ENCODE measurements at regions not wholly inside any gene's neighbourhood (a gene's known extent, or its start where the extent isn't known, plus 50 kb on each side); places are given as distances from the start of the nearest gene placed in this dataset.

DNA sequence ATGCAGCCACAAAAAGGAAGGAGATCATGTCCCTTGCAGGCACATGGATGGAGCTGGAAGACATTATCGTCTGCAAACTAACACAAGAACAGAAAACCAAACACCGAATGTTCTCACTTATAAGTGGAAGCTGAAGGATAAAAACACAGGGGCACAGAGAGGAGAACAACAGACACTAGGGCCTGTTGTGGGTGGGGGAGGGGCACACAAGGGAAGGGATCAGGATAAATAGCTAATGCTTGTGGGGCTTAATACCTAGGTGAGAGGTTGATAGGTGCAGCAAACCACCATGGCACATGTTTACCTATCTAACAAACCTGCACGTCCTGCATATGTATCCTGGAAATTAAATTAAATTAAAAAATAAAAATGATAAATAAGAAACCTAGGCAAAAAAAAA is 969.9 kb downstream of the TTLL7 start:
- TF ChIP-seq, protein P1, sequence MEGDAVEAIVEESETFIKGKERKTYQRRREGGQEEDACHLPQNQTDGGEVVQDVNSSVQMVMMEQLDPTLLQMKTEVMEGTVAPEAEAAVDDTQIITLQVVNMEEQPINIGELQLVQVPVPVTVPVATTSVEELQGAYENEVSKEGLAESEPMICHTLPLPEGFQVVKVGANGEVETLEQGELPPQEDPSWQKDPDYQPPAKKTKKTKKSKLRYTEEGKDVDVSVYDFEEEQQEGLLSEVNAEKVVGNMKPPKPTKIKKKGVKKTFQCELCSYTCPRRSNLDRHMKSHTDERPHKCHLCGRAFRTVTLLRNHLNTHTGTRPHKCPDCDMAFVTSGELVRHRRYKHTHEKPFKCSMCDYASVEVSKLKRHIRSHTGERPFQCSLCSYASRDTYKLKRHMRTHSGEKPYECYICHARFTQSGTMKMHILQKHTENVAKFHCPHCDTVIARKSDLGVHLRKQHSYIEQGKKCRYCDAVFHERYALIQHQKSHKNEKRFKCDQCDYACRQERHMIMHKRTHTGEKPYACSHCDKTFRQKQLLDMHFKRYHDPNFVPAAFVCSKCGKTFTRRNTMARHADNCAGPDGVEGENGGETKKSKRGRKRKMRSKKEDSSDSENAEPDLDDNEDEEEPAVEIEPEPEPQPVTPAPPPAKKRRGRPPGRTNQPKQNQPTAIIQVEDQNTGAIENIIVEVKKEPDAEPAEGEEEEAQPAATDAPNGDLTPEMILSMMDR (IDR thresholded peaks at IDR 0.05): no peak
- TF ChIP-seq EZH2phosphoT487 (IDR thresholded peaks at IDR 0.05): no peak
